ENCODE measurements at regions not wholly inside any gene's neighbourhood (a gene's known extent, or its start where the extent isn't known, plus 50 kb on each side); places are given as distances from the start of the nearest gene placed in this dataset.
A peak's percentile ranks its signal among the peaks of the same experiment; 100 is the strongest.

DNA sequence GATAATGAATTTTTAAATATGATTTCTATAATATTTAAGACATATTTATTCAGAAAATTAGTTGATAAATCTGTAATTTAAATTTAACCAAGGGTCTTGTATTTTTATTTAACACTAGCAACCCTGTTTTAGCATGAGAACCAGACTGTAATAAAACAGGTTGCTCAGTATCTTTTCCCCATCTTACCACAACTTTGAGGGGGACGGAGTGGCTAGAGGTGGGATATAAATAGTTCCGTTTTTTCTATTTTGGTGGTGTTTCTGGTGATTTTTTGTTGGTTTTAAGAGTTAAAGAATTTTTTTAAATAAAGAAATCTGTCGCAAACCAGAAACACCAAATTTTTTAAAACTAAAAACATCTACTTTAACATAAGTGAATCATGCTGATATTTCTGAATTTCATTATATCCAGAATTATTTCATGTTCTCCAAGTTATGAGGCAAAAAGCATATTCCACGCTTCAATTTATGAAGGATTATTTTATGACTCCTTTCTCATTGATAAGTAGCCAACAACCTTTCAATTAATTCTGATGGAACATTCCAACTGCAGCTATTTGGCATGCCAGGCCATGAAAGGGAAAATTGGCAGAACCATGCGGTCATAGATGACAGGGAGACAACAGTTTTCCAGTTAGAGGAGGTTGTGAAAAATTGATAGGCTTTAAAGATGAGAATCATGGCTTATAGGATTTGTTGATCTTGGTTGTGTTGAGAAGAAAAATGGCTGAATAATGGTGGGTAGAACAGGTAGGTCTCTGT is 151.9 kb upstream of the CARMIL1 start:
- Histone ChIP-seq H3K4me3 (no peak overlapping the region), H3K36me3 (ENCODE audit: low read depth) (no peaks in the 10 kb centered on the region), H3K4me1 (replicated peaks; ENCODE audit: insufficient read depth) (0 out of 2 replicates have a peak, but pooled peaks cover 3% of the 10 kb centered on the region), H4K20me1 (ENCODE audit: insufficient read depth) (no peaks in the 10 kb centered on the region), H3K27ac (no peak overlapping the region), H3F3A (ENCODE audit: insufficient read depth, low read depth) (no peaks in the 10 kb centered on the region), H3K4me2 (no peak overlapping the region), H3K9me3 (ENCODE audit: insufficient read depth, low read depth) (no peaks in the 10 kb centered on the region), H3K9me2 (ENCODE audit: insufficient read depth) (no peaks in the 10 kb centered on the region), H2AFZ (peak overlapping the region; percentile 47; the same call in 1 of the 2 replicates), H3K79me2 (ENCODE audit: low read depth) (no peaks in the 10 kb centered on the region), H3K27me3 (ENCODE audit: insufficient read depth, low read depth) (no peaks in the 10 kb centered on the region)
- POLR2A ChIA-PET (ENCODE audit: unreplicated experiment), result no interaction called here
- no peak for DNase-seq
- intact Hi-C loops (cut with micrococcal nuclease; ENCODE audit: unreplicated experiment), result no loop called here
- CTCF ChIA-PET, result no interaction called here
- BruUV-seq (replicated peaks), result no TSS peak
- no peak for TF ChIP-seq EZH2 (IDR thresholded peaks at IDR 0.05; ENCODE audit: low read depth)
- TF ChIP-seq, protein P1, sequence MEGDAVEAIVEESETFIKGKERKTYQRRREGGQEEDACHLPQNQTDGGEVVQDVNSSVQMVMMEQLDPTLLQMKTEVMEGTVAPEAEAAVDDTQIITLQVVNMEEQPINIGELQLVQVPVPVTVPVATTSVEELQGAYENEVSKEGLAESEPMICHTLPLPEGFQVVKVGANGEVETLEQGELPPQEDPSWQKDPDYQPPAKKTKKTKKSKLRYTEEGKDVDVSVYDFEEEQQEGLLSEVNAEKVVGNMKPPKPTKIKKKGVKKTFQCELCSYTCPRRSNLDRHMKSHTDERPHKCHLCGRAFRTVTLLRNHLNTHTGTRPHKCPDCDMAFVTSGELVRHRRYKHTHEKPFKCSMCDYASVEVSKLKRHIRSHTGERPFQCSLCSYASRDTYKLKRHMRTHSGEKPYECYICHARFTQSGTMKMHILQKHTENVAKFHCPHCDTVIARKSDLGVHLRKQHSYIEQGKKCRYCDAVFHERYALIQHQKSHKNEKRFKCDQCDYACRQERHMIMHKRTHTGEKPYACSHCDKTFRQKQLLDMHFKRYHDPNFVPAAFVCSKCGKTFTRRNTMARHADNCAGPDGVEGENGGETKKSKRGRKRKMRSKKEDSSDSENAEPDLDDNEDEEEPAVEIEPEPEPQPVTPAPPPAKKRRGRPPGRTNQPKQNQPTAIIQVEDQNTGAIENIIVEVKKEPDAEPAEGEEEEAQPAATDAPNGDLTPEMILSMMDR (conservative IDR thresholded peaks at IDR 0.05), result no peak

GRCh38 chr6:25130518-25130917 is 148.7 kb upstream of the CARMIL1 start:
- no peaks in the 10 kb centered on the region for H3K36me3 ChIP-seq (ENCODE audit: low read depth)
- intact Hi-C loops (cut with micrococcal nuclease; ENCODE audit: unreplicated experiment), result no loop called here
- H4K20me1 ChIP-seq (ENCODE audit: insufficient read depth), result no peaks in the 10 kb centered on the region
- peaks cover 18% of the 10 kb centered on the region for H3K9me3 ChIP-seq (ENCODE audit: insufficient read depth, low read depth)
- 0 out of 2 replicates have a peak, but pooled peaks cover 3% of the 10 kb centered on the region for H3K4me1 ChIP-seq (replicated peaks; ENCODE audit: insufficient read depth)
- no peak overlapping the region; the same call in 1 of the 2 replicates for H2AFZ ChIP-seq
- TF ChIP-seq EZH2 (IDR thresholded peaks at IDR 0.05; ENCODE audit: low read depth), result no peak
- TF ChIP-seq, protein P1 (conservative IDR thresholded peaks at IDR 0.05), result no peak
- ChIA-PET POLR2A (ENCODE audit: unreplicated experiment) (interaction anchor here (0.8 kb wide), 1 partner anchor 30 kb away, joined by 7 read pairs; no protein-coding TSS in a partner anchor), CTCF (interaction anchor here (0.7 kb wide), 1 partner anchor 96 kb away, joined by 3 read pairs; no protein-coding TSS in a partner anchor)
- H3K27ac ChIP-seq, result no peak overlapping the region
- no peaks in the 10 kb centered on the region for H3K9me2 ChIP-seq (ENCODE audit: insufficient read depth)
- H3K4me2 ChIP-seq, result no peak overlapping the region
- no peak overlapping the region for H3K4me3 ChIP-seq
- H3K27me3 ChIP-seq (ENCODE audit: insufficient read depth, low read depth), result no peaks in the 10 kb centered on the region
- BruUV-seq (replicated peaks), result no TSS peak
- H3F3A ChIP-seq (ENCODE audit: insufficient read depth, low read depth), result no peaks in the 10 kb centered on the region
- no peaks in the 10 kb centered on the region for H3K79me2 ChIP-seq (ENCODE audit: low read depth)
- DNase-seq, result no peak

GRCh38 chr6:25132934-25133333 is 146.2 kb upstream of the CARMIL1 start:
- no peak overlapping the region for H3K27ac ChIP-seq
- no peak for DNase-seq
- no peaks in the 10 kb centered on the region for H3K36me3 ChIP-seq (ENCODE audit: low read depth)
- no peak overlapping the region for H3K4me3 ChIP-seq
- H3K4me2 ChIP-seq, result no peak overlapping the region
- no peaks in the 10 kb centered on the region for H3K9me2 ChIP-seq (ENCODE audit: insufficient read depth)
- intact Hi-C loops (cut with micrococcal nuclease; ENCODE audit: unreplicated experiment), result no loop called here
- H3F3A ChIP-seq (ENCODE audit: insufficient read depth, low read depth), result no peaks in the 10 kb centered on the region
- peaks cover 5% of the 10 kb centered on the region; the same call in 1 of the 2 replicates for H3K4me1 ChIP-seq (replicated peaks; ENCODE audit: insufficient read depth)
- ChIA-PET CTCF (no interaction called here), POLR2A (ENCODE audit: unreplicated experiment) (interaction anchor here (0.6 kb wide), 1 partner anchor 415 kb away, joined by 3 read pairs; no protein-coding TSS in a partner anchor)
- H3K9me3 ChIP-seq (ENCODE audit: insufficient read depth, low read depth), result peaks cover 18% of the 10 kb centered on the region
- no peaks in the 10 kb centered on the region for H3K79me2 ChIP-seq (ENCODE audit: low read depth)
- H3K27me3 ChIP-seq (ENCODE audit: insufficient read depth, low read depth), result no peaks in the 10 kb centered on the region
- no peak overlapping the region for H2AFZ ChIP-seq
- TF ChIP-seq, protein P1 (conservative IDR thresholded peaks at IDR 0.05), result no peak
- TF ChIP-seq EZH2 (IDR thresholded peaks at IDR 0.05; ENCODE audit: low read depth), result no peak
- no peaks in the 10 kb centered on the region for H4K20me1 ChIP-seq (ENCODE audit: insufficient read depth)
- BruUV-seq (replicated peaks), result no TSS peak

All from PC-9 (cell line).